Left colon (tissue), 2 donors: ENCODE measurements at regions not wholly inside any gene's neighbourhood (a gene's known extent, or its start where the extent isn't known, plus 50 kb on each side); places are given as distances from the start of the nearest gene placed in this dataset.

Experiments used
- ATAC-seq: fragments of 200-7000 bp; cut with Tn5 transposase; one replicate; pipeline ENCODE4 v1.9.1; 2020; ENCODE audit warnings: mild to moderate bottlenecking, moderate library complexity
- DNase-seq, 2 donors: peaks; one replicate each; pipeline ENCODE4 v3.0.0-alpha.2; 2020
- intact Hi-C, 2 donors: fragments of 100-400 bp; cut with DNase I in 1 of 2; cut with micrococcal nuclease in 1 of 2; formaldehyde crosslinking; loops; one replicate each; pipeline versions ENCODE4 v1.11.2 to v1.14.0; 2022; cut with DNase I, micrococcal nuclease
- donor health status: DM: no; HTN: no; CAD: no.
- donor health status: DM: yes; HTN: yes; CAD: no.

GRCh38 chr20:58026361-58026760, 202.1 kb downstream of the ANKRD60 start:
- DNase-seq (no peak), ATAC-seq (no peak)
- intact Hi-C loops = no loop called here

GRCh38 chr20:58025233-58025632, 203.2 kb downstream of the ANKRD60 start:
- ATAC-seq = no peak
- intact Hi-C loops = no loop called here
- DNase-seq = no peak

- DNase-seq (no peak), ATAC-seq (no peak)
- intact Hi-C loops = no loop called here
Measured at GRCh38 chr20:58024241-58024721, 204.2 kb downstream of the ANKRD60 start.

- ATAC-seq (no peak), DNase-seq (no peak)
- intact Hi-C loops = no loop called here
Measured at GRCh38 chr20:58023781-58024180, 204.7 kb downstream of the ANKRD60 start.

GRCh38 chr20:58023346-58023745, 205.1 kb downstream of the ANKRD60 start:
- DNase-seq (no peak), ATAC-seq (no peak)
- intact Hi-C loops = no loop called here

- DNase-seq = no peak
- ATAC-seq = no peak
- intact Hi-C loops = no loop called here
Measured at GRCh38 chr20:58022711-58023110, 205.7 kb downstream of the ANKRD60 start.

- intact Hi-C loops = no loop called here
- no peak for ATAC-seq
- DNase-seq = no peak
Measured at GRCh38 chr20:58021481-58021880, 207.0 kb downstream of the ANKRD60 start.

GRCh38 chr20:58020656-58021454, 207.6 kb downstream of the ANKRD60 start:
- intact Hi-C loops = no loop called here
- ATAC-seq (no peak), DNase-seq (no peak)

- intact Hi-C loops = no loop called here
- DNase-seq = no peak
- ATAC-seq = no peak
Measured at GRCh38 chr20:58019850-58020625, 208.4 kb downstream of the ANKRD60 start.

- no peak for DNase-seq
- intact Hi-C loops = no loop called here
- no peak for ATAC-seq
Measured at GRCh38 chr20:58019027-58019849, 209.2 kb downstream of the ANKRD60 start.

- no peak for DNase-seq
- intact Hi-C loops = no loop called here
- ATAC-seq = no peak
Measured at GRCh38 chr20:58018590-58018989, 209.9 kb downstream of the ANKRD60 start.

- DNase-seq (no peak), ATAC-seq (no peak)
- intact Hi-C loops = no loop called here
Measured at GRCh38 chr20:58017970-58018530, 210.4 kb downstream of the ANKRD60 start.

GRCh38 chr20:58017231-58017969, 211.1 kb downstream of the ANKRD60 start:
- peak; percentile 99 for ATAC-seq
- intact Hi-C loops = no loop called here
- peak; percentile 69 to 86 for DNase-seq

GRCh38 chr20:58016779-58017178, 211.7 kb downstream of the ANKRD60 start:
- ATAC-seq (no peak), DNase-seq (no peak)
- intact Hi-C loops = no loop called here

GRCh38 chr20:58014628-58015315, 213.7 kb downstream of the ANKRD60 start:
- no peak for DNase-seq
- ATAC-seq = no peak
- intact Hi-C loops = no loop called here

GRCh38 chr20:58012731-58013510, 215.5 kb downstream of the ANKRD60 start:
- intact Hi-C loops = no loop called here
- ATAC-seq (no peak), DNase-seq (no peak)

GRCh38 chr20:58011947-58012610, 216.4 kb downstream of the ANKRD60 start:
- ATAC-seq = no peak
- intact Hi-C loops = no loop called here
- DNase-seq = no peak
